Colonic mucosa (tissue), 4 donors: ENCODE measurements at regions not wholly inside any gene's neighbourhood (a gene's known extent, or its start where the extent isn't known, plus 50 kb on each side); places are given as distances from the start of the nearest gene placed in this dataset.
A peak's percentile ranks its signal among the peaks of the same experiment; 100 is the strongest.

Source experiments
- DNase-seq: peaks from one replicate; pipeline ENCODE4 v3.0.0-alpha.2; 2020
- H3K27ac ChIP-seq: fragments of 200-600 bp; one replicate; pipeline ENCODE4 v1.8.0; 2021
- H3K27me3 ChIP-seq: fragments of 200-600 bp; one replicate; pipeline ENCODE4 v1.8.0; 2021
- H3K36me3 ChIP-seq: fragments of 200-600 bp; one replicate; pipeline ENCODE4 v1.8.0; 2021
- H3K4me1 ChIP-seq: fragments of 200-600 bp; one replicate; pipeline ENCODE4 v1.8.0; 2021; ENCODE audit warnings: mild to moderate bottlenecking
- H3K4me3 ChIP-seq: fragments of 200-600 bp; one replicate; pipeline ENCODE4 v1.8.0; 2021
- H3K9ac ChIP-seq, 2 donors: one replicate each; pipeline ENCODE4 v1.7.0; 2013; ENCODE audit warnings: control low read depth in 2 of 2, low read depth in 2 of 2, low read length in 2 of 2
- H3K9me3 ChIP-seq: fragments of 200-600 bp; one replicate; pipeline ENCODE4 v1.8.0; 2021
- CTCF ChIP-seq: fragments of 200-600 bp; IDR thresholded peaks from one replicate; pipeline ENCODE4 v1.8.0; 2022; ENCODE audit warnings: antibody characterized with exemption, mild to moderate bottlenecking
- intact Hi-C: fragments of 100-400 bp; cut with DNase I; formaldehyde crosslinking; loops from one replicate; pipeline ENCODE4 v1.14.1; 2022
- donor health status: healthy.
- donor health status: DM: no; HTN: no; CAD: no.
- donor health status: DM: no; HTN: no; CAD: no.

- no peak for DNase-seq
- H3K9ac ChIP-seq: no peak overlapping the region
- no peaks in the 10 kb centered on the region for H3K9me3 ChIP-seq
- H3K27me3 ChIP-seq: no peaks in the 10 kb centered on the region
- no peaks in the 10 kb centered on the region for H3K4me1 ChIP-seq
- intact Hi-C loops: no loop called here
- no peak overlapping the region for H3K4me3 ChIP-seq
- H3K36me3 ChIP-seq: no peaks in the 10 kb centered on the region
- no peak overlapping the region for H3K27ac ChIP-seq
- TF ChIP-seq CTCF: no peak
Measured at GRCh38 chr2:136207665-136208064, 89.7 kb upstream of the CXCR4 start.

GRCh38 chr2:136207030-136207623, 89.2 kb upstream of the CXCR4 start:
- TF ChIP-seq CTCF: no peak
- intact Hi-C loops: no loop called here
- H3K27ac ChIP-seq: no peak overlapping the region
- H3K36me3 ChIP-seq: no peaks in the 10 kb centered on the region
- no peak overlapping the region for H3K4me3 ChIP-seq
- no peak overlapping the region for H3K9ac ChIP-seq
- DNase-seq: peak; percentile 22
- no peaks in the 10 kb centered on the region for H3K4me1 ChIP-seq
- H3K27me3 ChIP-seq: no peaks in the 10 kb centered on the region
- no peaks in the 10 kb centered on the region for H3K9me3 ChIP-seq

- intact Hi-C loops: no loop called here
- no peak for DNase-seq
- H3K9me3 ChIP-seq: no peaks in the 10 kb centered on the region
- no peak overlapping the region for H3K9ac ChIP-seq
- H3K27ac ChIP-seq: no peak overlapping the region
- no peaks in the 10 kb centered on the region for H3K4me1 ChIP-seq
- TF ChIP-seq CTCF: no peak
- no peak overlapping the region for H3K4me3 ChIP-seq
- no peaks in the 10 kb centered on the region for H3K27me3 ChIP-seq
- H3K36me3 ChIP-seq: no peaks in the 10 kb centered on the region
Measured at GRCh38 chr2:136206613-136207012, 88.7 kb upstream of the CXCR4 start.

GRCh38 chr2:136205615-136206014, 87.7 kb upstream of the CXCR4 start:
- H3K9me3 ChIP-seq: no peaks in the 10 kb centered on the region

GRCh38 chr2:136204971-136205370, 87.0 kb upstream of the CXCR4 start:
- Histone ChIP-seq H3K9me3 (no peaks in the 10 kb centered on the region), H3K9ac (no peak overlapping the region), H3K4me1 (no peaks in the 10 kb centered on the region), H3K36me3 (no peaks in the 10 kb centered on the region), H3K27ac (no peak overlapping the region), H3K27me3 (no peaks in the 10 kb centered on the region), H3K4me3 (no peak overlapping the region)
- no peak for TF ChIP-seq CTCF
- intact Hi-C loops: no loop called here
- DNase-seq: no peak

More at GRCh38 chr2:136205615-136206014, 87.7 kb upstream of the CXCR4 start:
- H3K36me3 ChIP-seq: no peaks in the 10 kb centered on the region
- DNase-seq: no peak
- intact Hi-C loops: no loop called here
- no peak overlapping the region for H3K9ac ChIP-seq
- H3K27me3 ChIP-seq: no peaks in the 10 kb centered on the region
- TF ChIP-seq CTCF: no peak
- no peak overlapping the region for H3K4me3 ChIP-seq
- no peaks in the 10 kb centered on the region for H3K4me1 ChIP-seq
- H3K27ac ChIP-seq: no peak overlapping the region
